H1 (cell line): ENCODE measurements at regions not wholly inside any gene's neighbourhood (a gene's known extent, or its start where the extent isn't known, plus 50 kb on each side); places are given as distances from the start of the nearest gene placed in this dataset.

Experiments
- ASH2L ChIP-seq: fragments of 200-600, 300-600 bp; sonication (generic); IDR thresholded peaks from one replicate; pipeline ENCODE4 v1.7.1; 2017; ENCODE audit warnings: low read length
- BACH1 ChIP-seq: IDR thresholded peaks from 2 replicates; pipeline ENCODE4 v1.6.1; 2012; ENCODE audit warnings: low read length, improper control_type of control experiment
- CBX8 ChIP-seq: fragments of 300-800, 300-1000 bp; sonication (generic); IDR thresholded peaks from 2 replicates; pipeline ENCODE4 v1.7.1; 2016; ENCODE audit warnings: low read depth, low read length, borderline replicate concordance
- CHD7 ChIP-seq: fragments of 300-600 bp; sonication (generic); IDR thresholded peaks from 2 replicates; pipeline ENCODE4 v1.7.1; 2012; ENCODE audit warnings: low read length, moderate library complexity, mild to moderate bottlenecking, inconsistent platforms; ENCODE audit not compliant: insufficient replicate concordance
- HDAC2 ChIP-seq, 2 experiments: fragments of 300-600 bp in 1 of 2; sonication (generic) in 1 of 2; IDR thresholded peaks; 2 replicates each; pipeline ENCODE4 v1.6.1; 2011 to 2012; ENCODE audit warnings: low read depth in 2 of 2, low read length in 2 of 2, mild to moderate bottlenecking in 2 of 2, moderate library complexity in 2 of 2, borderline replicate concordance in 1 of 2, inconsistent platforms in 1 of 2
- KDM4A ChIP-seq: IDR thresholded peaks from one replicate; pipeline ENCODE4 v1.7.1; 2012; ENCODE audit warnings: low read depth, mild to moderate bottlenecking, moderate library complexity, low read length, inconsistent platforms; ENCODE audit not compliant: severe bottlenecking
- NANOG ChIP-seq: IDR thresholded peaks from 2 replicates; pipeline ENCODE4 v1.6.1; 2011; ENCODE audit warnings: low read length, low read depth, mild to moderate bottlenecking, inconsistent platforms; ENCODE audit not compliant: insufficient read depth, poor library complexity, severe bottlenecking
- NRF1 ChIP-seq: IDR thresholded peaks from 2 replicates; pipeline ENCODE4 v1.6.1; 2011; ENCODE audit warnings: mild to moderate bottlenecking, low read depth, low read length, improper control_type of control experiment
- POU5F1 ChIP-seq: IDR thresholded peaks from 2 replicates; pipeline ENCODE4 v1.6.1; 2011; ENCODE audit warnings: low read depth, mild to moderate bottlenecking, low read length, moderate library complexity
- RFX5 ChIP-seq: IDR thresholded peaks from 2 replicates; pipeline ENCODE4 v1.6.1; 2011; ENCODE audit warnings: low read depth, low read length, improper control_type of control experiment, borderline replicate concordance
- USF2 ChIP-seq: IDR thresholded peaks from 2 replicates; pipeline ENCODE4 v1.6.1; 2011; ENCODE audit warnings: low read length, improper control_type of control experiment

DNA sequence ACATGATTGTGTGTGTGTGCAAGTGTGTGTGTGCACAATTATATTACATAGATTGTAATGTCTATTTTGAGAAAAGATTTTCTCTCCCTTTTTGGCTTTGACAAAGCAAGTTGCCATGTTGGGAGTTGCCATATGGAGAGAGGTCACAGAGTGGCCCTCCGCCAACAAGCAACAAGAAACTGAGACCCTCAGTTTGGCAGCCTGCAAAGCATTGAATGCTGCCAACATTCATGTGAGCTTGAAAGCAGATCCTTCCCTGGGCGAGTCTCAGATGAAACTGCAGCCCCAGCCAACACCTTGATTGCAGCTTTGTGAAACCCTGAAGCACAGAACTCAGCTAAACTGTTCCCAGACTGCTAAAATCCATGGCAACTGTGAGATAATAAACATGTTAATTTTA, 498.0 kb downstream of the NR2F1-AS1 start (continued):
- TF ChIP-seq CHD7 = no peak
- TF ChIP-seq ASH2L = no peak
- no peak for TF ChIP-seq KDM4A
- no peak for TF ChIP-seq POU5F1
- no peak for TF ChIP-seq NRF1
- no peak for TF ChIP-seq NANOG
- no peak for TF ChIP-seq RFX5
- TF ChIP-seq HDAC2 (IDR thresholded peaks at IDR 0.05; ENCODE audit: borderline replicate concordance in 1 of 2, low read depth in 2 of 2, low read length in 2 of 2) = no peak
- no peak for TF ChIP-seq CBX8
- TF ChIP-seq BACH1 = no peak
- no peak for TF ChIP-seq USF2
